ENCODE measurements at regions not wholly inside any gene's neighbourhood (a gene's known extent, or its start where the extent isn't known, plus 50 kb on each side); places are given as distances from the start of the nearest gene placed in this dataset.

DNA sequence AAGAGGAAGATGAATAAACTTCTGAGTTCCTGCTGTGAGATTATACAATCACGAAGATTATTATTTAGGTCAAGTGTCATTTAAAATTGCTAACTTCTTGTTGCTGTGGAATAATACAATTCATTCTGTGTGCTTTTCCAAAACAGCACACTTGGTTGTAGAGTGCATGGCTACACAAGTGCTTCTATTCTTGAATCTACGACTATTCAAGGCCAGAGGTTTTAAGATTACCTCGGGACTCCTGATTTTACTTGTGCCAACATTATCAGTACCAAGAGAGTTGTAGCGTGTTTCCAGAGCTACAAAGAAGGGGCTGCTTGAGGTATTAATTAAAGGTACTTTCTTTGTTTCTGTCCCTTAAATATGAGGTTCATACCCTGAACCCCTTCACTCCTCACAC lies 234.0 kb upstream of the PCDH9 start:
- TF ChIP-seq CTCF (conservative IDR thresholded peaks at IDR 0.05; ENCODE audit: low read depth, low read length) (no peak), EZH2 (IDR thresholded peaks at IDR 0.05; ENCODE audit: borderline replicate concordance, low read depth, low read length, poor library complexity, severe bottlenecking) (no peak)

Measured in A673 (cell line).